Left ventricle myocardium inferior (tissue), 1 donor: ENCODE measurements at regions not wholly inside any gene's neighbourhood (a gene's known extent, or its start where the extent isn't known, plus 50 kb on each side); places are given as distances from the start of the nearest gene placed in this dataset.
"Not testable (repeated sequence)": the region's sequence is repeated elsewhere in the genome, so short reads cannot be mapped to it uniquely, and the experiment has no call there.

Experiments used
- DNase-seq: peaks from one replicate; pipeline ENCODE4 v3.0.0-alpha.2; 2020
- H3K27ac ChIP-seq: fragments of 200-600 bp; replicated peaks from 2 replicates; pipeline ENCODE4 v1.8.0; 2021
- H3K27me3 ChIP-seq: fragments of 200-600 bp; 2 replicates; pipeline ENCODE4 v1.8.0; 2021; ENCODE audit warnings: low read depth
- H3K36me3 ChIP-seq: fragments of 200-600 bp; 2 replicates; pipeline ENCODE4 v1.8.0; 2021
- H3K4me1 ChIP-seq: fragments of 200-600 bp; 2 replicates; pipeline ENCODE4 v1.8.0; 2021
- H3K4me3 ChIP-seq: fragments of 200-600 bp; 2 replicates; pipeline ENCODE4 v1.8.0; 2021; ENCODE audit warnings: mild to moderate bottlenecking, moderate library complexity
- H3K9me3 ChIP-seq: fragments of 200-600 bp; replicated peaks from 2 replicates; pipeline ENCODE4 v1.8.0; 2021
- intact Hi-C: fragments of 100-400 bp; cut with micrococcal nuclease; formaldehyde crosslinking; loops from one replicate; pipeline ENCODE4 v1.11.0; 2022
- TF ChIP-seq, protein P1 (sequence below): fragments of 200-600 bp; IDR thresholded peaks from 2 replicates; pipeline ENCODE4 v1.8.0; 2021; ENCODE audit warnings: antibody characterized with exemption, mild to moderate bottlenecking, borderline replicate concordance
- donor health status: DM: no; HTN: yes; CAD: no; lungs with severe emphysema.

DNA sequence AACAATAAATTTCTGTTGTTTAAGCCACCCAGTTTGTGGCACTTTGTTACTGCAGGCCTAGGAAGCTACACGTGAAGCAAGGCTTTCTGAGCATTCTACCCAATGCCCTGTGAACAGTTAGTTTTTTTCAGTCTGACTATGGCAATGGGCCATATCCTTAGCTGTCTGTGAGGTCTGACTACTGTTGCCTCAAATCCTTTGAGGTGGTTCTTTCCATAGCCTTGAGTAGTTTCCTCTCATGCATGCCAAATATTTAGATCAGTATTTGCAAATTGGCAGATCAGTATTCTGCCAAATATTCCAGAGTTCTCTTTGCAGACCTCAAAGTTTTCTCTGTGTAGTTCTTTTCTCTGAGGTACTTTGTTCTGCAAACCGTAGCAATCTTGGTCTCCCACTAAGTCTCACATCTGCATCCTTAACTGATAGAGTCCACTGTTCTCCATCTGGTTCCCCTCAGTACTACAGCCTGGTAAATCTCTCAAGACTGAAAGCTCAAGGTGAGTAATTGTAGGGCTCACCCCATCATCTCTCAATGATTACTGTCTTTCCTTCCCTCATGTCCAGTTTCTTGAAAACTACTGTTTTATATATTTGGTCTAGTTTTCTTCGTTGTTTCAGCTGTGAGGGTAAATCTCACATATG, 984.9 kb upstream of the INTU start:
- TF ChIP-seq, protein P1, sequence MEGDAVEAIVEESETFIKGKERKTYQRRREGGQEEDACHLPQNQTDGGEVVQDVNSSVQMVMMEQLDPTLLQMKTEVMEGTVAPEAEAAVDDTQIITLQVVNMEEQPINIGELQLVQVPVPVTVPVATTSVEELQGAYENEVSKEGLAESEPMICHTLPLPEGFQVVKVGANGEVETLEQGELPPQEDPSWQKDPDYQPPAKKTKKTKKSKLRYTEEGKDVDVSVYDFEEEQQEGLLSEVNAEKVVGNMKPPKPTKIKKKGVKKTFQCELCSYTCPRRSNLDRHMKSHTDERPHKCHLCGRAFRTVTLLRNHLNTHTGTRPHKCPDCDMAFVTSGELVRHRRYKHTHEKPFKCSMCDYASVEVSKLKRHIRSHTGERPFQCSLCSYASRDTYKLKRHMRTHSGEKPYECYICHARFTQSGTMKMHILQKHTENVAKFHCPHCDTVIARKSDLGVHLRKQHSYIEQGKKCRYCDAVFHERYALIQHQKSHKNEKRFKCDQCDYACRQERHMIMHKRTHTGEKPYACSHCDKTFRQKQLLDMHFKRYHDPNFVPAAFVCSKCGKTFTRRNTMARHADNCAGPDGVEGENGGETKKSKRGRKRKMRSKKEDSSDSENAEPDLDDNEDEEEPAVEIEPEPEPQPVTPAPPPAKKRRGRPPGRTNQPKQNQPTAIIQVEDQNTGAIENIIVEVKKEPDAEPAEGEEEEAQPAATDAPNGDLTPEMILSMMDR, result no peak
- Histone ChIP-seq H3K9me3 (no peaks in the 10 kb centered on the region), H3K27ac (no peak overlapping the region), H3K4me3 (no peak overlapping the region), H3K27me3 (no peaks in the 10 kb centered on the region), H3K36me3 (no peaks in the 10 kb centered on the region), H3K4me1 (no peaks in the 10 kb centered on the region)
- intact Hi-C loops, result no loop called here
- no peak for DNase-seq

DNA sequence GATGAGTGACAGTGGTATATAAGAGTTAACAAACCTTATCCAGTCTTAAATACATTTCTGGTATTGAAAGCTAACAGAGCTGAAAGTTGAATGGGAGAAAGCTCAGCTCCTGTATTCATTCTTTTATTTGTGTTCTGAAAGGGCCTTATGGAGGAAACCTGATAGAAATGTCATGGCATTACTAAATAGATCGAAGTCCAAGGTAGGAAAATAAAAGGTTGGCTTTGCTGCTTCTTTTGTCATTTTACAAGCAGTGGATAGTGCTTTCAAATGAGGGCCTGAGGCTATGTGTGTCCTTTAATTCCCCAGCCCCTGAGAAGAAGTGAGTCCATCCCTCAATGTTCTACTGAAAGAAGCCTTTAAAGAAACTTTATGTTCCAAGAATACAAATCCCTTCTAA, 974.3 kb upstream of the INTU start:
- H3K4me3 ChIP-seq, result no peak overlapping the region
- intact Hi-C loops, result no loop called here

DNA sequence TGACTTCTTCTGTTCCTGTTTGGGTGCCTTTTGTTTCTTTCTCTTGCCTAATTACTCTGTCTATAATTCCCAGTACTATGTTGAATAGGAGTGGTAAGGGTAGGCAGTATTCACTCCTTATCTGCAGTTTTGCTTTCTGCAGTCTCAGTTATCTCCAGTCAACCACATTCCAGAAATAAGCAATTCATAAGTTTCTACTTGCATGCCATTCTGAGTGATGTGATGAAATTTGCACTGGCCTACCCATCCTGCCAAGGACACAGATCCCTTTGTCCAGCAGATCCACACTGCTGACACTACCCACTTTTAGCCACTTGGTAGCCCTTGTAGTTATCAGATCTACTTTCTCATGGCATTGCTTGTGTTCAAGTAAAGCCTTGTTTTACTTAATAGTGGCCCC, 971.6 kb upstream of the INTU start:
- H3K4me1 ChIP-seq, result no peaks in the 10 kb centered on the region
- H3K27me3 ChIP-seq, result no peaks in the 10 kb centered on the region
- DNase-seq, result no peak
- H3K9me3 ChIP-seq, result peaks cover 12% of the 10 kb centered on the region
- H3K27ac ChIP-seq, result no peak overlapping the region
- no peaks in the 10 kb centered on the region for H3K36me3 ChIP-seq
- no peak overlapping the region for H3K4me3 ChIP-seq
- TF ChIP-seq, protein P1, result no peak
- intact Hi-C loops, result no loop called here

More for the DNA sequence above, 974.3 kb upstream of the INTU start:
- TF ChIP-seq, protein P1, result no peak
- Histone ChIP-seq H3K27ac (no peak overlapping the region), H3K27me3 (no peaks in the 10 kb centered on the region), H3K9me3 (no peaks in the 10 kb centered on the region), H3K4me1 (no peaks in the 10 kb centered on the region), H3K36me3 (no peaks in the 10 kb centered on the region)
- no peak for DNase-seq

DNA sequence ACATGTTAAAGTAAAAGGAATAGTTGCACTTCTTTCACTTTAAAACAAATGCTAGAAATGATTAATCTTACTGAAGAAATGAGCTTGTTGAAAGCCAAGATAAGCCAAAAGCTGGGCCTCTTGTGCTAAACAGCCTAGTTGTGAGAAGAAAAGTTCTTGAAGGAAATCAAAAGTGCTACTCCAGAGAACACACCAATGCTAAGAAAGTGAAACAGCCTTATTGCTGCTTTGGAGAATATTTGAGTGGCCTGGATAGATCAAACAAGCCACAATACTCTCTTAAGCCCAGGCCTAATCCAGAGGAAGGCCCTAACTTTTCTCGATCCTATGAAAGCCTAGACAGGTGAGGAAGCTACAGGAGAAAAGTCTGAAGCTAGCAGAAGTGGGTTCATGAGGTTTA, 967.9 kb upstream of the INTU start:
- no peak overlapping the region for H3K27ac ChIP-seq
- H3K27me3 ChIP-seq, result no peaks in the 10 kb centered on the region
- H3K36me3 ChIP-seq, result no peaks in the 10 kb centered on the region
- H3K4me3 ChIP-seq, result no peak overlapping the region
- no peak for DNase-seq
- TF ChIP-seq, protein P1, result no peak
- intact Hi-C loops, result no loop called here
- peaks cover 12% of the 10 kb centered on the region for H3K9me3 ChIP-seq
- H3K4me1 ChIP-seq, result no peaks in the 10 kb centered on the region

DNA sequence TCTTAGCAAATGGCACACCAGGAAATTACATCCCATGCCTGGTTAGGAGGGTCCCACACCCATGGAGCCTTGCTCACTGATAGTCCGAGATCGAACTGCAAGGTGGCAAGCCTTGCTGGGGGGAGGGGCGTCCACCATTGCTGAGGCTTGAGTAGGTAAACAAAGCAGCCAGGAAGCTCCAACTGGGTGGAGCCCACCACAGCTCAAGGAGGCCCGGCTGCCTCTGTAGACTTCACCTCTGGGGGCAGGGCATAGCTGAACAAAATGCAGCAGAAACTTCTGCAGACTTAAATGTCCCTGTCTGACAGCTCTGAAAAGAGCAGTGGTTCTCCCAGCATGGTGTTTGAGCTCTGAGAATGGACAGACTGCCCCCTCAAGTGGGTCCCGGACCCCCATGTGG, 962.7 kb upstream of the INTU start:
- H3K4me3 ChIP-seq, H3K27ac ChIP-seq, H3K4me1 ChIP-seq, H3K36me3 ChIP-seq, DNase-seq, H3K27me3 ChIP-seq, H3K9me3 ChIP-seq, intact Hi-C loops: not testable (repeated sequence)

DNA sequence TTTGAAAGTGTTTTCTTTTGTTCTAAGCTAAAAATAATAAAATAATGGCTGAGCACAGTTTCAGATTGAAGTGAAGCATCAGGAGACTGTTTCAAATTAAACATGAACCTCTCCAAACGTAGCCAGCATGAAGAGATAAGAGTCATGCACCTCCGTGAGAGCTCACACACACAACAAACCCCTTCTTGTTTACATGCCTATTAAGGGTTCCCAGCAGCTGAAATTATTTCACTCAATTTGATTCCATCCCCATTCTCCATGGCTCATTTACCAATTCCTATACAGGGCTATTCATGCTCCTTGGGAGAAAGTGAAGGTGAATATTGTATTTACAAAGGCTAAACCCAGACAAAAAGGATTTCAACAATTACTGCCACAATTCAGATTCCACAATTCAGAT, 954.1 kb upstream of the INTU start:
- TF ChIP-seq, protein P1, result no peak
- H3K27me3 ChIP-seq, result no peaks in the 10 kb centered on the region
- H3K27ac ChIP-seq, result no peak overlapping the region
- DNase-seq, result no peak
- H3K4me1 ChIP-seq, result no peaks in the 10 kb centered on the region
- peaks cover 8% of the 10 kb centered on the region for H3K9me3 ChIP-seq
- no peaks in the 10 kb centered on the region for H3K36me3 ChIP-seq
- intact Hi-C loops, result no loop called here
- no peak overlapping the region for H3K4me3 ChIP-seq
